HG03064 (cell line): ENCODE measurements at regions not wholly inside any gene's neighbourhood (a gene's known extent, or its start where the extent isn't known, plus 50 kb on each side); places are given as distances from the start of the nearest gene placed in this dataset.
"Not testable (repeated sequence)": the region's sequence is repeated elsewhere in the genome, so short reads cannot be mapped to it uniquely, and the experiment has no call there.

Experiments used
- ATAC-seq: cut with Tn5 transposase; IDR thresholded peaks from one replicate; pipeline ENCODE4 v1.9.1; 2021; ENCODE audit warnings: low read depth; ENCODE audit not compliant: unreplicated experiment

DNA sequence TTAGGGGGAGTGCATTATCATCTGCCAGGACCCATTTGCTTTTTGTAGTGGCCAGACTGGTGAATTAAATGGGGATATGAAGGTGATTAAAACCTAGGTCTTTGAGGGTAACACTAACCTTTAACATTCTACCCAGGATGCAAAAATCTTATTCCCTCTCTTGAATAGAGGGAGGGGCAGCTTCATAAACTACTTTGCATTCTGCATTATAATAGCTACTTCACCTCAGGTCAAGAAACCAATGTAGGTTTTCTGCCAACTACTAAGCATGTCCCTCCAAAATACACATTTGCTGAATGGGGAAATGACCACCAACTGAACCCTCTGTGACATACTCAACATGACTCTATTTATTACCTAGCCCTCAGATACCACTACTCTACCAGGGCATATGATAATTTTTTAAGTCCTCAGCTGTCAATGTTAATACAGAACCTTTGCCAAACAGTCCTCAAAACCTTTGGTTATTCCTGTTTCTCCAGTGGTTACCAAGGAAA is 477.6 kb upstream of the CD180 start:
- no peak for ATAC-seq

- ATAC-seq: no peak
Measured at GRCh38 chr5:67673618-67674017, 477.0 kb upstream of the CD180 start.

DNA sequence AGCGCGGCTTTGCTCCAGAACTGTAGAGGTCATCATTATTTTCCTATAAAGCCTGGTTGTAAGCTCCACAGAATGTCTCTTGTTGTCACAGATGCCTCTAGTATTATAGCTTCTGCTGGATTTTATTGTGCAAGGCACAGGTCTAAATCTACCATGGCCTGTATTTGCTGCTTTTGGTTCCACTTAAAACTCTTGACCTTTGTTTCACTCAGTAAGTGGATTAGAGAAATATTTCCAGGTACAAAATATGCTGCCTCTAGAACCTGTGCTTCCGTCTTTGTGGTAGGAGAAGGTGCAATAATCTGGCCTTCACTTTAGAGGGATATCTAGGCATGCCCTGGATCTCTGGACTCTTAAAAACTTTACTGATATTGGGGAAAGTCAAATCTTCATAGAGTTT is 476.6 kb upstream of the CD180 start:
- ATAC-seq: no peak

GRCh38 chr5:67672636-67673035 is 476.0 kb upstream of the CD180 start:
- ATAC-seq: no peak

DNA sequence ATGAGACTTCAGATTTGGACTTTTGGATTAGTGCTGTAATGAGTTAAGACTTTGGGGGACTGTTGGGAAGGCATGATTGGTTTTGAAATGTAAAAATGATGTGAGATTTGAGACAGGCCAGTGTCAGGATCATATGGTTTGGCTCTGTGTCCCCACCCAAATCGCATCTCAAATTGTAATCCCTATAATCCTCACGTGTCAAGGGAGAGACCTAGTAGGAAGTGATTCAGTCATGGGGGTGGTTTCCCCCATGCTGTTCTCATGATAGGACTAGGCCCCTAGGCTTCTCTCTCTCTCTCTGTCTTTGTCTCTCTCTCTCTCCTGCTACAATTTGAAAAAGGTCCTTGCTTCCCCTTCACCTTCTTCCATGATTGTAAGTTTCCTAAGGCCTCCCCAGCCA is 473.3 kb upstream of the CD180 start:
- no peak for ATAC-seq

DNA sequence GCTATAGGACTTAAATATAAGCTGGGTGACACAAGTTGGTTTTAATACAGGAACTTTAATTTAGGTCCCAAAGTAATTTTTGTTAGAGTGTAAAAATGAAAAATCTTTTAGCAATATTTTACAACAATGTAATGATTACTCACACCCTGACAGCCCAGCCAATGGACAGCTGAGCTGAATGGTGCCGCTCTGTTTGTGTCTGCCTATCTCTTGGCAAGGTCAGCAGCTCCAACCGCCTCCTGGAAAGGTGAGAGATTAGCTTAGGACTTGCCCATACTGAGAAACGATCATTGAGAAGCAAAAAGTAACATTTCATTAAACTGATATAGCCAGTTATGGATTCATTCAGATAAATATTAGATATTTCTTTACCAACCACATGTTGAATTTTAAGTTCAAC is 463.6 kb upstream of the CD180 start:
- no peak for ATAC-seq

DNA sequence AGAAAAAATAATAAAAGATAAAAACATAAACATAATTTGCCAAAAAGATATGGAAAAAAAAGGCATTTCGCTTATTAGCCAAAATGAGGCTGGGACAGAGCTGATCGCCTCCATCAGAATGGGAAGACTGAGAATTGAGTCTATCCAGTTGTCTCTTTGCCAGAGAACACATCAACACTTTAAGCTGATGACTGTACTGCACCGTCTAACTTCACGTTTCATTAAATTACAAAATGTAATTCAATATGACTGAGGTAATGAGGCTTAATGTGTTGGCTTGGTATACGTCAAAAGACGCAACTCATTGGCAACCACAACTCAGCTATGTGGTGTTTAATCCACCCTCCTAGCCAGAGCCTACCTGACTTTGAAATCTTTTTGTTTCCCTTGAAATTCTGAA is 462.7 kb upstream of the CD180 start:
- ATAC-seq: no peak

GRCh38 chr5:67657055-67657454 is 460.5 kb upstream of the CD180 start:
- ATAC-seq: no peak

DNA sequence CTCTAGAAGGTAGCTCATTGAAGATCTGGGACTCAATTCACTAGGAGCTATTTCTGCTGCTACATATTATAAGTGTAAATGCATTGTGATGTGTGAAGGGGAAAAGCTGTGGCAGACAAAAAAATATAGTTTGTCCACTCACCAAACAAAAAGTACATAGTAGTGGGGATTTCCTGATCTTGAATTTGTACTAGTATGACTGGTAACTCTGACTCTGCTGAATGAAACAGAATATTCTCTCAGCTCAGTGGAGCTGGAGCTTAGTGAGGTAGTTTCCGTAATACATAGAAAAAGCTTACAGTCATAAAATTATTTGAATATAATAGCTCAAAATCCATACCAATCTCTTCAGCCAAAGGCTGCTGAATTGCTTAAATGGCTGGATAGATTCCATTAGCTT is 455.6 kb upstream of the CD180 start:
- ATAC-seq: no peak

GRCh38 chr5:67651180-67651579 is 454.6 kb upstream of the CD180 start:
- no peak for ATAC-seq

- ATAC-seq: no peak
Measured at GRCh38 chr5:67648201-67648671, 451.6 kb upstream of the CD180 start.

GRCh38 chr5:67647772-67648171 is 451.2 kb upstream of the CD180 start:
- no peak for ATAC-seq

- ATAC-seq: no peak
Measured at GRCh38 chr5:67644221-67644920, 447.8 kb upstream of the CD180 start.

GRCh38 chr5:67643536-67643935 is 446.9 kb upstream of the CD180 start:
- ATAC-seq: no peak

DNA sequence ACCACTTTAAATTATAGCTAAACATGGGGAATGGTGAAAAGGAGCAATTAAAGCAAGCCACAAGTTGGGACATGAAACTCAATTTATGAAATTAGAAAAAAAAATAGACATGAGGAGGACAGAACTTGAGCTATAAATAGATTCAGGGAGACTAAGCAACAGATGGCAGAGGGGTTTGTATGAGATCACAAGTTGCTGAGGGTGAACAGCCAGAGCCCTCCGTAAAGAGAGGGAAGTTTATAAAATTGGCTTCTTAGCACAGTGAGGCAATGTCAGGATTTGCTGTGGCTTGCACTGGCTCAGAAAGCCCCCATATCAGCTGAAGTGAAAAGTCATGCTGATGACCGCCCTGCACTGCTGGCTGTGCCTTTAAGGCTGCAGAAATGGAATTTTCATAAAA is 443.4 kb upstream of the CD180 start:
- no peak for ATAC-seq

DNA sequence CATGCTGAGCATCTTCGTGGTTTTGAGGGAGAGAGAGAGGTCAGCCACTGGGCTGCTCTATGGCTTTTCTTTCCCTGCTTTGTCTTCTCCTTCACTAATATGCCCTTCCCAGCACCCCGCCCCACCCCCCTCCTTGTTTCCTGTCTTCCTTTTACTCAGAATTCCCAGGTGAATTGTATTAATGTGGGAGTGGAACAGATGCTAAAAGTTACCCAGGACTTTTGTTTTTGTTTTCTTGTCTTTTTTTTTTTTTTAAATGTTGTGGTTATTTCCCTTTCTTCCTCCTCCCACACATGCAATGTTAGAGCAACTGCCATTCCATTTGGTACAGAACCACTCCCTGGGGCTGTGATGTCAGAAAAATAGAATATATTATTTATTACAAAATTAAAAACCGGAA is 442.7 kb upstream of the CD180 start:
- ATAC-seq: no peak

- no peak for ATAC-seq
Measured at GRCh38 chr5:67636850-67637524, 440.4 kb upstream of the CD180 start.

GRCh38 chr5:67636091-67636490 is 439.5 kb upstream of the CD180 start:
- no peak for ATAC-seq

GRCh38 chr5:67627079-67627478 is 430.5 kb upstream of the CD180 start:
- not testable (repeated sequence) for ATAC-seq

- ATAC-seq: no peak
Measured at GRCh38 chr5:67623078-67623477, 426.5 kb upstream of the CD180 start.

DNA sequence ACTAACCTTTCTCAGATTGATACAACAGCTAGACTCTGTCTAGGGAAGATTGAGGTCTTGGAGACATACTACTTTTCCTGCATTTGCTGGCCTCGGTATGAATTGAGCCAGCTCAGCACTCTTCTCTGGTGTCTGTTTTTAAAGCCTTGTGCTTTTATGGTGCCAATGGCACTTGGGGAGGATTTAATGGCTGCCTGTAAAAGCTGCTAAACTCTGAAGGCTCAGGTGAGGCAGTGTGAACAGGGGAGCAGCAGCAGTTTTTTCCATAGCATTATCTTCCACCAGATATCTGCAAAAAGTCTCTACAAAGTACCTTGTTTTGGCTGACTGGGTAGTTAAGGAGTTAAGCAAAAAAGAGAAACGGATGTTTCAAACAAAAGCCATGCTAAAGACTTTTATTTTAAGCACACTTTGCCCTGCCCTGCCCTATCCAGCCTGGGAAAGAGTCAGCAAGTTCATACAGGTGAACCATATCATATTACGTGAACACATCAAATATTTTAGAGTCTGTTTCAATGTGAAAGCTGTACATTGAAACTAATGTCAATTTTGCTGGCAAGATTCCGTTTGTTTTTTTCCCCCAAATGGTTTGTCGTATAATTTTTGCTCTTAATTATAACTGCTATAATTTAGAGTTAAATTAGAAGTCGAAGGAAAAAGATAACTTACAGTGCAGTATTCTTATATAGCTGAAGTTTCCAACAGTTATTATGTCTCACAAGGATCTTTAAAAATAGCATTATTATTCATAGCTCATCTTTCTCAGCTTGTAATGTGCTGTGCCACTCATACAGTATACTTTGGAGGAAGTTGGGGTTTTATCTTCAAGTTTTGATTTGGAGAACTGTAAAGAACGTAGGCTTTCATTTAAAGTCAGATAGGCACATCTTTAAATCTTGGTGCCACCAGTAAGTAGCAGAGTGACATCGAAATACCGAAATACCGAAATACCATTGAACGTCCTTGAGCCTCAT is 424.1 kb upstream of the CD180 start:
- ATAC-seq: no peak
